HepG2 (cell line): ENCODE measurements at regions not wholly inside any gene's neighbourhood (a gene's known extent, or its start where the extent isn't known, plus 50 kb on each side); places are given as distances from the start of the nearest gene placed in this dataset.

Source experiments
- CTCF ChIP-seq: sonication (generic); formaldehyde crosslinking; IDR thresholded peaks from 2 replicates; pipeline ENCODE4 v1.5.0; 2020; ENCODE audit warnings: mild to moderate bottlenecking, missing genetic modification reagents, moderate library complexity
- ELF4 ChIP-seq: sonication (generic); formaldehyde crosslinking; IDR thresholded peaks from 2 replicates; pipeline ENCODE4 v1.5.0; 2020; ENCODE audit warnings: missing genetic modification reagents, mild to moderate bottlenecking, moderate library complexity, borderline replicate concordance
- GABPA ChIP-seq, 2 experiments: IDR thresholded peaks; 2 replicates each; pipeline ENCODE4 v1.6.1; 2011 to 2016; ENCODE audit warnings: low read depth in 2 of 2, low read length in 1 of 2, missing biosample characterization in 1 of 2, missing genetic modification characterization in 1 of 2
- ISL2 ChIP-seq: sonication (generic); formaldehyde crosslinking; IDR thresholded peaks from 2 replicates; pipeline ENCODE4 v1.5.0; 2020; ENCODE audit warnings: missing genetic modification reagents
- JUNB ChIP-seq: sonication (generic); formaldehyde crosslinking; IDR thresholded peaks from 2 replicates; pipeline ENCODE4 v1.8.0; 2022; ENCODE audit warnings: missing genetic modification reagents, mild to moderate bottlenecking, borderline replicate concordance
- LCORL ChIP-seq, 2 experiments: fragments of 450-650 bp in 1 of 2; sonication (generic) in 1 of 2; formaldehyde crosslinking in 1 of 2; IDR thresholded peaks; 2 replicates each; pipeline versions ENCODE4 v1.5.0 to v1.6.1; 2017 to 2020; ENCODE audit warnings: antibody characterized with exemption in 1 of 2, missing genetic modification reagents in 1 of 2
- POLR2A ChIP-seq, 2 experiments: IDR thresholded peaks; 2 replicates each; pipeline ENCODE4 v1.6.1; 2011; ENCODE audit warnings: low read depth in 2 of 2, low read length in 2 of 2, mild to moderate bottlenecking in 1 of 2, moderate library complexity in 1 of 2; ENCODE audit not compliant: insufficient read depth in 1 of 2
- REST ChIP-seq, 2 experiments: IDR thresholded peaks; 2 replicates each; pipeline ENCODE4 v1.6.1; 2011 to 2012; ENCODE audit warnings: low read length in 2 of 2, borderline replicate concordance in 1 of 2, low read depth in 1 of 2, mild to moderate bottlenecking in 1 of 2, moderate library complexity in 1 of 2
- SMC3 ChIP-seq: IDR thresholded peaks from 2 replicates; pipeline ENCODE4 v1.6.1; 2011; ENCODE audit warnings: low read length, improper control_type of control experiment
- ZSCAN30 ChIP-seq: sonication (generic); formaldehyde crosslinking; IDR thresholded peaks from 2 replicates; pipeline ENCODE4 v1.5.0; 2020; ENCODE audit warnings: mild to moderate bottlenecking, missing genetic modification reagents

GRCh38 chr22:26837784-26838470, 180.5 kb downstream of the MIAT start:
- TF ChIP-seq LCORL (IDR thresholded peaks at IDR 0.05), result no peak
- TF ChIP-seq LCORL (CRISPR knock-in tag; IDR thresholded peaks at IDR 0.05), result no peak
- no peak for TF ChIP-seq ZSCAN30 (CRISPR knock-in tag)
- TF ChIP-seq POLR2A (IDR thresholded peaks at IDR 0.05; ENCODE audit: insufficient read depth in 1 of 2, low read depth in 2 of 2, low read length in 2 of 2), result no peak
- no peak for TF ChIP-seq GABPA (IDR thresholded peaks at IDR 0.05; ENCODE audit: low read depth, low read length)
- no peak for TF ChIP-seq GABPA (CRISPR knock-in tag; IDR thresholded peaks at IDR 0.05; ENCODE audit: low read depth)
- TF ChIP-seq REST (IDR thresholded peaks at IDR 0.05; ENCODE audit: borderline replicate concordance in 1 of 2, low read depth in 1 of 2, low read length in 2 of 2), result no peak
- no peak for TF ChIP-seq CTCF (CRISPR knock-in tag)
- no peak for TF ChIP-seq JUNB (CRISPR knock-in tag)
- TF ChIP-seq SMC3, result no peak
- TF ChIP-seq ISL2 (CRISPR knock-in tag), result no peak
- TF ChIP-seq ELF4 (CRISPR knock-in tag), result no peak
